ENCODE measurements at regions not wholly inside any gene's neighbourhood (a gene's known extent, or its start where the extent isn't known, plus 50 kb on each side); places are given as distances from the start of the nearest gene placed in this dataset.

DNA sequence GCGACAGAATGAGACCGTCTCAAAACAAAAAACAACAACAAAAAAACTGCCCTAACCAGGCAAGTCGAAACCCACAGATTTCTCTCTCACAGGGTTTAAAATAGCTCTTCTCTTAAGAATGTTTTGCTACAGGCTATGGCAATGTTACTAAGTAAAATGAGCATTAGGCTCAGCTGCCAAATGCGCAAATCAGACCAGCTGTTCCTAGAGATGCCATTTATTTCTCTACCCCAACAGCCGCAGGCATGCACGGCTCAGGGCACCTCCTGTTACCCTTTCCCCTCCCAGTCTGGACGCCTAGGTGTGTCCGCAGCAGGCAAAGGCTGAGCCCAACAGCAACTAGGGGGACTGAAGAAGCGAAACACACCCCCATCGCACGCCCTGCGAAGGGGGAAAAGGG lies 168.3 kb upstream of the MBL2 start:
- peak; percentile 3 for DNase-seq

- DNase-seq, result no peak
These were observed 167.3 kb upstream of the MBL2 start for GRCh38 chr10:52939894-52940293.

- DNase-seq, result no peak
These were observed 161.2 kb upstream of the MBL2 start for GRCh38 chr10:52933748-52934147.

- no peak for DNase-seq
These were observed 155.1 kb upstream of the MBL2 start for GRCh38 chr10:52927678-52928077.

GRCh38 chr10:52923520-52923919 lies 150.9 kb upstream of the MBL2 start:
- no peak for DNase-seq

GRCh38 chr10:52918714-52919305 lies 146.2 kb upstream of the MBL2 start:
- DNase-seq, result no peak

- DNase-seq, result no peak
These were observed 142.8 kb upstream of the MBL2 start for GRCh38 chr10:52915391-52915790.

- DNase-seq, result no peak
These were observed 138.6 kb upstream of the MBL2 start for GRCh38 chr10:52911163-52911562.

DNA sequence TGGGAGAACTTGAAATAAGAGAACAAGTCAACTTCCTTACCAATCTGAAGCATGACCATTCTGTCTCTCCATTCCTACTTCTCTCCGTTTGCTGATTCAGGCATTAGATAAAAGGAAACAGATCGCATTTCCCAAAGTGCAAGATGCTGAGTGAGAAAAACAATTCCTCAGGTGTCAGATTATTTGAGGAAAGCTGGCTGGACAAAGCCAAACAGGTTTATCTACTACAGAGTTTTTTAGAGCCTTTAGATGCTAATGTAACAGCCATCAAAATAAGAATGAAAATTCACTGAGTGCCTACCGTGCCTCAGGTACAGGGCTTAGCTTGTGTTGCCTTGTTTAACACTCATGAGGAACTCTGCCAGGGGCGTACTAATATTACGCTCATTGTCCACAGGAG lies 135.9 kb upstream of the MBL2 start:
- DNase-seq, result no peak

DNA sequence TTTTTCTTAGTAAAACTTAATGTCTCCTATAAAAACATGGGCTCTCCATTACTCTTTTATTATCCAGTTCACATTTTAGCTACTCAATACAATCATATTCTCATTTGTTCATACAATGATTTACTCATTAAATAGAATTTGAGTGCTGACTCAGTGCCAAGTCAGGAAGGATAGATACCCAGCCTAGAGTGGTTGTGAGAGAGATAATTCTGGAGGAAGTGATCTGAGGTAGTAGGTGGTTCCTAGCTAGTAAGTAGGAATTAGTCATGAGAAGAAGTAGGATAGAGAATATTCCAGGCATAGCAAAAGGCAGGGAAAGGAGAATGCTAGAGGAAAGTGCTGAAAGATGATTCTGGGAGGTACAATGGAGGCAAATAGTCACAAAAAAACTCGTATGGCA lies 133.5 kb upstream of the MBL2 start:
- no peak for DNase-seq

- DNase-seq, result no peak
These were observed 130.9 kb upstream of the MBL2 start for GRCh38 chr10:52903397-52903938.

- peak; percentile 16 for DNase-seq
These were observed 128.0 kb upstream of the MBL2 start for GRCh38 chr10:52900593-52900992.

GRCh38 chr10:52897162-52897561 lies 124.6 kb upstream of the MBL2 start:
- no peak for DNase-seq

DNA sequence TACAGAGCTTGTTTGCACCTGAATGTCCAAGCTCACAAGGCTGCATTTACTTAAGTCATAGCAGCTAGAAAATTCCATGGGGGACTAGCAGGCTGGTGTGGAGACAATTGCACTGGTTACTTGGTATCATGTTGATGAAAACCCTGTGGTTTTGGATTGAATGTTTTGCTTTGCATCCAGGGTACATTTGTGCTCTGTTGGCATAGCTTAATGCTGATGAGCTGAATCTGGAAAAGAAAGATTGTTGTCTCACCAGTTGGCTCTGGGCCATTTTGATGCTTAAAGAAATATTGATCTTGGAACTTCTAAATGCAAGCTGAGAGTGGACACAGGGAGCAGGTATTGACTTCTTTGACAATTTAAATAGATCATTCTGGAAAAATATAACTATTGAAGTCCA lies 122.5 kb upstream of the MBL2 start:
- peak; percentile 59 for DNase-seq

GRCh38 chr10:52890281-52890680 lies 117.7 kb upstream of the MBL2 start:
- no peak for DNase-seq

- no peak for DNase-seq
These were observed 117.0 kb upstream of the MBL2 start for GRCh38 chr10:52889611-52890010.

GRCh38 chr10:52883996-52884871 lies 111.7 kb upstream of the MBL2 start:
- DNase-seq, result peak; percentile 41

- no peak for DNase-seq
These were observed 106.7 kb upstream of the MBL2 start for GRCh38 chr10:52879091-52879807.

DNA sequence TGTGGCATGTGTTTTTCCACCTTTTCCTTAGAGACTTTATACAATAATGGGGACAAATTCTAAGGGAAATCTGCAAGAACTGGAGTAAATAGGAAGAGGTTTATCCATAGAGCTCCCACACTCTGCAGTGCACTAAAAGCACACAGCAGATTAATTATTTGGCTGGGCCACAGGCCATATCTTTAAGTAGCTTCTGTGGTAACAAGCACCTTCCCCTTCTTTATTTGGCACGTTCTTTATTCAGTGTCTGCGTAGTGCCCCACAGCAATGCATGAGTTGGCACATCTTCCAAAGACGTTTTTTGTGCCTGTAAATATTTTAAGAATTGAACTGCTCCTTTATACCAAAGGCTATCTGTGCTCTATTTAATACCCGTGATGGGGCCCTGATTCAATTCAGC lies 104.9 kb upstream of the MBL2 start:
- DNase-seq, result peak; percentile 47

GRCh38 chr10:52875336-52875735 lies 102.8 kb upstream of the MBL2 start:
- DNase-seq, result no peak

DNA sequence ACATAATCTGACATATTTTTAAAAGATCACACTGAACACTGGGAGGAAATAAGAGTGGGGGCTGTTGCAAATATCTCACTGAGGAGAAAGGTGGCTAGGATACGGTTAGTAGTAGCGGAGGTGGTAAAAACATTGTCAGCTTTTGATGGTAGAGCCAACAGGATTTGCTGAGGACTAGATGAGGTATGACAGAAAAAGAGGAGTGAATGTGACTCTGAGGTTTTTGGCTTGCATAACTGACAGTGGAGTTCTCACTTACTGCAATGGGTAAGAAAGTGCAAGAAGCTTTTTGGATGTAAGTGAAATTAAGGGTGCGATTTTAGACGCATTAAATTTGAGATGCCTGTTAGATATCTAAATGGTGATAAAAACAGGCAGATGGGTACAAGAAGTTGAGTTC lies 102.0 kb upstream of the MBL2 start:
- no peak for DNase-seq

GRCh38 chr10:52871191-52871843 lies 98.7 kb upstream of the MBL2 start:
- DNase-seq, result no peak

GRCh38 chr10:52870562-52870961 lies 98.0 kb upstream of the MBL2 start:
- DNase-seq, result no peak
